ENCODE measurements at regions not wholly inside any gene's neighbourhood (a gene's known extent, or its start where the extent isn't known, plus 50 kb on each side); places are given as distances from the start of the nearest gene placed in this dataset.

GRCh38 chr3:182484682-182485081 is 308.6 kb upstream of the ATP11B start:
- Histone ChIP-seq H4K91ac (ENCODE audit: low read length) (no peak overlapping the region), H2AFZ (ENCODE audit: low read depth, low read length) (no peak overlapping the region), H3K18ac (ENCODE audit: low read depth in 1 of 2, low read length in 2 of 2) (no peak overlapping the region), H3K14ac (ENCODE audit: low read length in 2 of 2) (no peak overlapping the region), H3K4ac (ENCODE audit: low read depth in 1 of 2, low read length in 2 of 2) (no peak overlapping the region), H3K23ac (ENCODE audit: low read length in 2 of 2) (no peak overlapping the region), H2BK15ac (ENCODE audit: low read depth, poor library complexity, severe bottlenecking) (no peak overlapping the region), H3K4me1 (ENCODE audit: control insufficient read depth, insufficient read depth, low read depth, low read length) (no peaks in the 10 kb centered on the region), H3K36me3 (ENCODE audit: control insufficient read depth in 1 of 2, insufficient read depth in 2 of 2, low read depth in 1 of 2, low read length in 2 of 2) (no peaks in the 10 kb centered on the region), H2BK12ac (ENCODE audit: low read length in 2 of 2) (no peak overlapping the region), H4K8ac (ENCODE audit: low read length) (no peak overlapping the region), H2AK5ac (ENCODE audit: low read length, severe bottlenecking) (no peak overlapping the region), H3K9me3 (ENCODE audit: control insufficient read depth, low read length) (no peaks in the 10 kb centered on the region), H3K27me3 (ENCODE audit: control insufficient read depth in 1 of 2, insufficient read depth in 1 of 2, low read length in 2 of 2) (no peaks in the 10 kb centered on the region), H3K27ac (ENCODE audit: low read length, poor library complexity, severe bottlenecking) (no peak overlapping the region), H3K4me3 (ENCODE audit: insufficient read depth in 1 of 2, low read depth in 1 of 2, low read length in 2 of 2) (no peak overlapping the region), H2BK5ac (ENCODE audit: low read depth, low read length, poor library complexity, severe bottlenecking) (no peak overlapping the region), H3K4me2 (ENCODE audit: low read length, poor library complexity, severe bottlenecking) (no peak overlapping the region), H3K79me1 (replicated peaks; ENCODE audit: low read length, poor library complexity, severe bottlenecking) (no peaks in the 10 kb centered on the region), H3K9ac (ENCODE audit: low read length) (no peak overlapping the region), H2BK120ac (ENCODE audit: low read depth, low read length) (no peak overlapping the region)
- 74% methylated on average over 4 of the region's 4 CpGs for WGBS
- no peak for DNase-seq

GRCh38 chr3:182485301-182485700 is 308.0 kb upstream of the ATP11B start:
- no peak for DNase-seq
- Histone ChIP-seq H4K91ac (ENCODE audit: low read length) (no peak overlapping the region), H3K27ac (ENCODE audit: low read length, poor library complexity, severe bottlenecking) (no peak overlapping the region), H3K4ac (ENCODE audit: low read depth in 1 of 2, low read length in 2 of 2) (no peak overlapping the region), H2BK120ac (ENCODE audit: low read depth, low read length) (no peak overlapping the region), H2BK5ac (ENCODE audit: low read depth, low read length, poor library complexity, severe bottlenecking) (no peak overlapping the region), H2BK12ac (ENCODE audit: low read length in 2 of 2) (no peak overlapping the region), H4K8ac (ENCODE audit: low read length) (no peak overlapping the region), H3K9me3 (ENCODE audit: control insufficient read depth, low read length) (no peaks in the 10 kb centered on the region), H3K14ac (ENCODE audit: low read length in 2 of 2) (no peak overlapping the region), H3K18ac (ENCODE audit: low read depth in 1 of 2, low read length in 2 of 2) (no peak overlapping the region), H3K79me1 (replicated peaks; ENCODE audit: low read length, poor library complexity, severe bottlenecking) (no peaks in the 10 kb centered on the region), H2AFZ (ENCODE audit: low read depth, low read length) (no peak overlapping the region), H3K27me3 (ENCODE audit: control insufficient read depth in 1 of 2, insufficient read depth in 1 of 2, low read length in 2 of 2) (no peaks in the 10 kb centered on the region), H3K36me3 (ENCODE audit: control insufficient read depth in 1 of 2, insufficient read depth in 2 of 2, low read depth in 1 of 2, low read length in 2 of 2) (no peaks in the 10 kb centered on the region), H2BK15ac (ENCODE audit: low read depth, poor library complexity, severe bottlenecking) (no peak overlapping the region), H3K4me2 (ENCODE audit: low read length, poor library complexity, severe bottlenecking) (no peak overlapping the region), H2AK5ac (ENCODE audit: low read length, severe bottlenecking) (no peak overlapping the region), H3K9ac (ENCODE audit: low read length) (no peak overlapping the region), H3K4me3 (ENCODE audit: insufficient read depth in 1 of 2, low read depth in 1 of 2, low read length in 2 of 2) (no peak overlapping the region), H3K4me1 (ENCODE audit: control insufficient read depth, insufficient read depth, low read depth, low read length) (no peaks in the 10 kb centered on the region), H3K23ac (ENCODE audit: low read length in 2 of 2) (no peak overlapping the region)
- 83% methylated on average over 2 of the region's 3 CpGs for WGBS

GRCh38 chr3:182486463-182486862 is 306.8 kb upstream of the ATP11B start:
- H2AFZ ChIP-seq (ENCODE audit: low read depth, low read length), result no peak overlapping the region
- no peak overlapping the region for H4K8ac ChIP-seq (ENCODE audit: low read length)
- H2AK5ac ChIP-seq (ENCODE audit: low read length, severe bottlenecking), result no peak overlapping the region
- H3K23ac ChIP-seq (ENCODE audit: low read length in 2 of 2), result no peak overlapping the region
- H2BK12ac ChIP-seq (ENCODE audit: low read length in 2 of 2), result no peak overlapping the region
- DNase-seq, result no peak
- H2BK5ac ChIP-seq (ENCODE audit: low read depth, low read length, poor library complexity, severe bottlenecking), result no peak overlapping the region
- no peak overlapping the region for H2BK120ac ChIP-seq (ENCODE audit: low read depth, low read length)
- H3K4me3 ChIP-seq (ENCODE audit: insufficient read depth in 1 of 2, low read depth in 1 of 2, low read length in 2 of 2), result no peak overlapping the region
- WGBS, result 93% methylated on average over 3 of the region's 4 CpGs
- no peaks in the 10 kb centered on the region for H3K36me3 ChIP-seq (ENCODE audit: control insufficient read depth in 1 of 2, insufficient read depth in 2 of 2, low read depth in 1 of 2, low read length in 2 of 2)
- H2BK15ac ChIP-seq (ENCODE audit: low read depth, poor library complexity, severe bottlenecking), result no peak overlapping the region
- no peaks in the 10 kb centered on the region for H3K27me3 ChIP-seq (ENCODE audit: control insufficient read depth in 1 of 2, insufficient read depth in 1 of 2, low read length in 2 of 2)
- no peak overlapping the region for H3K4ac ChIP-seq (ENCODE audit: low read depth in 1 of 2, low read length in 2 of 2)
- no peaks in the 10 kb centered on the region for H3K4me1 ChIP-seq (ENCODE audit: control insufficient read depth, insufficient read depth, low read depth, low read length)
- no peaks in the 10 kb centered on the region for H3K9me3 ChIP-seq (ENCODE audit: control insufficient read depth, low read length)
- H3K9ac ChIP-seq (ENCODE audit: low read length), result no peak overlapping the region
- no peak overlapping the region for H3K14ac ChIP-seq (ENCODE audit: low read length in 2 of 2)
- H3K79me1 ChIP-seq (replicated peaks; ENCODE audit: low read length, poor library complexity, severe bottlenecking), result no peaks in the 10 kb centered on the region
- H3K4me2 ChIP-seq (ENCODE audit: low read length, poor library complexity, severe bottlenecking), result no peak overlapping the region
- H3K27ac ChIP-seq (ENCODE audit: low read length, poor library complexity, severe bottlenecking), result no peak overlapping the region
- no peak overlapping the region for H3K18ac ChIP-seq (ENCODE audit: low read depth in 1 of 2, low read length in 2 of 2)
- no peak overlapping the region for H4K91ac ChIP-seq (ENCODE audit: low read length)

- no peak overlapping the region for H2BK5ac ChIP-seq (ENCODE audit: low read depth, low read length, poor library complexity, severe bottlenecking)
- no peak overlapping the region for H3K4me2 ChIP-seq (ENCODE audit: low read length, poor library complexity, severe bottlenecking)
- H3K79me1 ChIP-seq (replicated peaks; ENCODE audit: low read length, poor library complexity, severe bottlenecking), result no peaks in the 10 kb centered on the region
- no peak overlapping the region for H2BK15ac ChIP-seq (ENCODE audit: low read depth, poor library complexity, severe bottlenecking)
- H3K4me1 ChIP-seq (ENCODE audit: control insufficient read depth, insufficient read depth, low read depth, low read length), result no peaks in the 10 kb centered on the region
- H3K36me3 ChIP-seq (ENCODE audit: control insufficient read depth in 1 of 2, insufficient read depth in 2 of 2, low read depth in 1 of 2, low read length in 2 of 2), result no peaks in the 10 kb centered on the region
- H2BK120ac ChIP-seq (ENCODE audit: low read depth, low read length), result no peak overlapping the region
- H2BK12ac ChIP-seq (ENCODE audit: low read length in 2 of 2), result no peak overlapping the region
- H3K4ac ChIP-seq (ENCODE audit: low read depth in 1 of 2, low read length in 2 of 2), result no peak overlapping the region
- WGBS, result 74% methylated on average over 3 of the region's 3 CpGs
- DNase-seq, result no peak
- H3K23ac ChIP-seq (ENCODE audit: low read length in 2 of 2), result no peak overlapping the region
- H3K27me3 ChIP-seq (ENCODE audit: control insufficient read depth in 1 of 2, insufficient read depth in 1 of 2, low read length in 2 of 2), result no peaks in the 10 kb centered on the region
- no peak overlapping the region for H2AFZ ChIP-seq (ENCODE audit: low read depth, low read length)
- H3K14ac ChIP-seq (ENCODE audit: low read length in 2 of 2), result no peak overlapping the region
- no peak overlapping the region for H3K18ac ChIP-seq (ENCODE audit: low read depth in 1 of 2, low read length in 2 of 2)
- no peak overlapping the region for H3K9ac ChIP-seq (ENCODE audit: low read length)
- H4K91ac ChIP-seq (ENCODE audit: low read length), result no peak overlapping the region
- no peaks in the 10 kb centered on the region for H3K9me3 ChIP-seq (ENCODE audit: control insufficient read depth, low read length)
- H3K27ac ChIP-seq (ENCODE audit: low read length, poor library complexity, severe bottlenecking), result no peak overlapping the region
- H4K8ac ChIP-seq (ENCODE audit: low read length), result no peak overlapping the region
- no peak overlapping the region for H3K4me3 ChIP-seq (ENCODE audit: insufficient read depth in 1 of 2, low read depth in 1 of 2, low read length in 2 of 2)
- no peak overlapping the region for H2AK5ac ChIP-seq (ENCODE audit: low read length, severe bottlenecking)
These were observed 306.2 kb upstream of the ATP11B start for GRCh38 chr3:182487143-182487542.
